ENCODE measurements at regions not wholly inside any gene's neighbourhood (a gene's known extent, or its start where the extent isn't known, plus 50 kb on each side); places are given as distances from the start of the nearest gene placed in this dataset.
"Not testable (repeated sequence)": the region's sequence is repeated elsewhere in the genome, so short reads cannot be mapped to it uniquely, and the experiment has no call there.

DNA sequence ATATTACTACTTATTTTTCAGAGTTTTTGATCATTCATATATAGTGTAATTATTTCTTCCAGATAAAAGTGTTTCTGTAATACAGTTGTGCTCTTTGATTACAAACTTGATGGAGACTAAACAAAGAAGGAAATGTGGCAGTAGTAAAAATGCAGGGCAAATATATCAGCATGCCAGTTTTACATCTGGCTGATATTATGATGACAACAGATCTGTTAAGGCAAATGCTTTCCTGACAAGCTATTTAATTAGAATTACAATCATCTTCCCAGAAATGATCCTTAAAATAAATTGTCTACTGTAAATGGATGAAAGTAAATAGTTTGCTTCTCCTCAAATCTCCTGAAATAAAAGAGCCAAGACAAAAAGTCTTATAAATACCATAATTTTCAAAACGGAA, 1659.8 kb downstream of the BRINP3 start:
- TF ChIP-seq, protein P1, sequence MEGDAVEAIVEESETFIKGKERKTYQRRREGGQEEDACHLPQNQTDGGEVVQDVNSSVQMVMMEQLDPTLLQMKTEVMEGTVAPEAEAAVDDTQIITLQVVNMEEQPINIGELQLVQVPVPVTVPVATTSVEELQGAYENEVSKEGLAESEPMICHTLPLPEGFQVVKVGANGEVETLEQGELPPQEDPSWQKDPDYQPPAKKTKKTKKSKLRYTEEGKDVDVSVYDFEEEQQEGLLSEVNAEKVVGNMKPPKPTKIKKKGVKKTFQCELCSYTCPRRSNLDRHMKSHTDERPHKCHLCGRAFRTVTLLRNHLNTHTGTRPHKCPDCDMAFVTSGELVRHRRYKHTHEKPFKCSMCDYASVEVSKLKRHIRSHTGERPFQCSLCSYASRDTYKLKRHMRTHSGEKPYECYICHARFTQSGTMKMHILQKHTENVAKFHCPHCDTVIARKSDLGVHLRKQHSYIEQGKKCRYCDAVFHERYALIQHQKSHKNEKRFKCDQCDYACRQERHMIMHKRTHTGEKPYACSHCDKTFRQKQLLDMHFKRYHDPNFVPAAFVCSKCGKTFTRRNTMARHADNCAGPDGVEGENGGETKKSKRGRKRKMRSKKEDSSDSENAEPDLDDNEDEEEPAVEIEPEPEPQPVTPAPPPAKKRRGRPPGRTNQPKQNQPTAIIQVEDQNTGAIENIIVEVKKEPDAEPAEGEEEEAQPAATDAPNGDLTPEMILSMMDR (IDR thresholded peaks at IDR 0.05) = no peak
- Mint-ChIP-seq H3K27me3 (no peaks in the 10 kb centered on the region), H3K27ac (no peak overlapping the region), H3K4me1 (no peaks in the 10 kb centered on the region), H3K4me3 (no peak overlapping the region), H3K36me3 (ENCODE audit: low read depth) (no peaks in the 10 kb centered on the region), H3K9me3 (no peaks in the 10 kb centered on the region)
- intact Hi-C loops (cut with micrococcal nuclease) = no loop called here
- ChIA-PET POLR2A (no interaction called here), CTCF (no interaction called here)
- no peak for ATAC-seq (ENCODE audit: low read depth)
- no peak for DNase-seq

- Mint-ChIP-seq H3K36me3 (ENCODE audit: low read depth) (no peaks in the 10 kb centered on the region), H3K9me3 (peaks cover under 1% of the 10 kb centered on the region), H3K4me1 (no peaks in the 10 kb centered on the region), H3K27ac (no peak overlapping the region), H3K4me3 (no peak overlapping the region), H3K27me3 (no peaks in the 10 kb centered on the region)
- ChIA-PET POLR2A (no interaction called here), CTCF (interaction anchor here (0.7 kb wide), 1 partner anchor 51 kb away, joined by 3 read pairs; no protein-coding TSS in a partner anchor)
- intact Hi-C loops (cut with micrococcal nuclease) = no loop called here
- ATAC-seq (ENCODE audit: low read depth) (no peak), DNase-seq (no peak)
- TF ChIP-seq, protein P1 (IDR thresholded peaks at IDR 0.05) = no peak
Measured at GRCh38 chr1:188822248-188822647, 1655.4 kb downstream of the BRINP3 start.

DNA sequence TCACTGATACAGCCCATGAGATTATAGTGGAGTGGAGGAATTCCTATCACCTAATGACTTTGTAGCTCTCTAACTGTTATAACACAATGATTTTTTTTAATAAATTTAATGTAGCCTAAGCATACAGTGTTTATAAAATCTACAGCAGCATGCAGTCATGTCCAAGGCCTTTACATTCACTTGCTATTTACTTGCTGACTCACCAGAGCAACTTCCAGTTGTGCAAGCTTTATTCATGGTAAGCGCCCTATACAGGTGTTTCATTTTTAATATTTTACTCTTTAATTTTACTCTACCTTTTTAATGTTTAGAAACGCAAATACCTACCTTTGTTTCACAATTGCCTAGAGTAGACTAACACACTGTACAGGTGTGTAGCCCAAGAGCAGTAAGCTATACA, 1652.2 kb downstream of the BRINP3 start:
- no peaks in the 10 kb centered on the region for H3K36me3 Mint-ChIP-seq (ENCODE audit: low read depth)
- intact Hi-C loops (cut with micrococcal nuclease) = no loop called here
- no peak overlapping the region for H3K4me3 Mint-ChIP-seq
- no peaks in the 10 kb centered on the region for H3K4me1 Mint-ChIP-seq
- ChIA-PET CTCF (no interaction called here), POLR2A (no interaction called here)
- peaks cover 4% of the 10 kb centered on the region for H3K9me3 Mint-ChIP-seq
- ATAC-seq (ENCODE audit: low read depth) (no peak), DNase-seq (no peak)
- TF ChIP-seq, protein P1 (IDR thresholded peaks at IDR 0.05) = no peak
- H3K27me3 Mint-ChIP-seq = no peaks in the 10 kb centered on the region
- H3K27ac Mint-ChIP-seq = no peak overlapping the region

GRCh38 chr1:188826800-188827199, 1650.9 kb downstream of the BRINP3 start:
- Mint-ChIP-seq H3K36me3 (ENCODE audit: low read depth) (no peaks in the 10 kb centered on the region), H3K27ac (no peak overlapping the region), H3K9me3 (peaks cover 4% of the 10 kb centered on the region), H3K4me3 (no peak overlapping the region), H3K27me3 (no peaks in the 10 kb centered on the region), H3K4me1 (no peaks in the 10 kb centered on the region)
- TF ChIP-seq, protein P1 (IDR thresholded peaks at IDR 0.05) = no peak
- no peak for DNase-seq
- POLR2A ChIA-PET = no interaction called here
- no peak for ATAC-seq (ENCODE audit: low read depth)
- intact Hi-C loops (cut with micrococcal nuclease) = no loop called here
- CTCF ChIA-PET = no interaction called here

- ChIA-PET CTCF (no interaction called here), POLR2A (no interaction called here)
- Mint-ChIP-seq H3K27me3 (no peaks in the 10 kb centered on the region), H3K9me3 (peaks cover 4% of the 10 kb centered on the region), H3K4me1 (no peaks in the 10 kb centered on the region), H3K4me3 (no peak overlapping the region), H3K27ac (no peak overlapping the region), H3K36me3 (ENCODE audit: low read depth) (no peaks in the 10 kb centered on the region)
- no peak for ATAC-seq (ENCODE audit: low read depth)
- intact Hi-C loops (cut with micrococcal nuclease) = no loop called here
- TF ChIP-seq, protein P1 (IDR thresholded peaks at IDR 0.05) = no peak
- no peak for DNase-seq
Measured at GRCh38 chr1:188827400-188827799, 1650.3 kb downstream of the BRINP3 start.

- H3K36me3 Mint-ChIP-seq (ENCODE audit: low read depth); H3K4me1 Mint-ChIP-seq; H3K27me3 Mint-ChIP-seq; H3K27ac Mint-ChIP-seq; ATAC-seq (ENCODE audit: low read depth); CTCF ChIA-PET; POLR2A ChIA-PET; intact Hi-C loops (cut with micrococcal nuclease); DNase-seq; H3K4me3 Mint-ChIP-seq; H3K9me3 Mint-ChIP-seq: not testable (repeated sequence)
Measured at GRCh38 chr1:188841111-188841696, 1636.5 kb downstream of the BRINP3 start.

Measured in activated B cell treated with CpG ODN at 0.5 μM for 24 hours (primary cell).